Panc1 (cell line): ENCODE measurements at regions not wholly inside any gene's neighbourhood (a gene's known extent, or its start where the extent isn't known, plus 50 kb on each side); places are given as distances from the start of the nearest gene placed in this dataset.
"Not testable (repeated sequence)": the region's sequence is repeated elsewhere in the genome, so short reads cannot be mapped to it uniquely, and the experiment has no call there.

ENCODE experiments used
- ATAC-seq: fragments of 200-7000 bp; cut with Tn5 transposase; 2 replicates; pipeline ENCODE4 v1.9.1; 2020; ENCODE audit warnings: mild to moderate bottlenecking, moderate library complexity
- BruUV-seq: library from RNA; stranded (reverse); fragments of 400-500 nt; replicated peaks from 2 replicates; lab custom pipeline; 2021; lab: Mats Ljungman, UMichigan
- CTCF ChIA-PET: fragments of 300-600 bp; sonication (Branson Sonifier 250); formaldehyde crosslinking; loops from one replicate; lab custom pipeline; 2022; ENCODE audit warnings: antibody characterized with exemption; lab: Charles Lee
- POLR2A ChIA-PET: fragments of 300-600 bp; sonication (Branson Sonifier 250); formaldehyde crosslinking; loops from one replicate; lab custom pipeline; 2022; ENCODE audit warnings: antibody characterized with exemption; lab: Charles Lee
- DNase-seq: peaks from one replicate; pipeline ENCODE4 v3.0.0-alpha.2; 2010; ENCODE audit warnings: low read depth, low spot score
- H3K27ac ChIP-seq: 2 replicates; pipeline ENCODE4 v1.5.1; 2011; ENCODE audit warnings: mild to moderate bottlenecking, low read length, inconsistent platforms
- H3K27me3 ChIP-seq: fragments of 200-500 bp; sonication (Bioruptor generic); 2 replicates; pipeline ENCODE4 v1.6.0; 2014; ENCODE audit warnings: low read length, inconsistent platforms; ENCODE audit not compliant: control insufficient read depth, insufficient read depth
- H3K36me3 ChIP-seq: fragments of 200-500 bp; sonication (Bioruptor generic); 2 replicates; pipeline ENCODE4 v1.5.1; 2014; ENCODE audit warnings: inconsistent platforms, mild to moderate bottlenecking, low read length, moderate library complexity; ENCODE audit not compliant: control insufficient read depth, insufficient read depth
- H3K4me1 ChIP-seq: 2 replicates; pipeline ENCODE4 v1.5.1; 2011; ENCODE audit warnings: inconsistent platforms, mild to moderate bottlenecking, low read length, moderate library complexity; ENCODE audit not compliant: control insufficient read depth, insufficient read depth
- H3K4me3 ChIP-seq, 2 experiments: 2 replicates each; pipeline ENCODE4 v1.5.1; 2011 to 2012; ENCODE audit warnings: low read depth in 2 of 2, low read length in 2 of 2, mild to moderate bottlenecking in 2 of 2, inconsistent platforms in 1 of 2, moderate library complexity in 1 of 2
- H3K9me3 ChIP-seq: fragments of 200-500 bp; sonication (Bioruptor generic); 2 replicates; pipeline ENCODE4 v1.5.1; 2014; ENCODE audit warnings: low read depth, mild to moderate bottlenecking, inconsistent platforms, low read length, moderate library complexity; ENCODE audit not compliant: control insufficient read depth, insufficient read depth
- POLR2AphosphoS5 ChIP-seq: IDR thresholded peaks from 2 replicates; pipeline ENCODE4 v1.6.1; 2012; ENCODE audit warnings: mild to moderate bottlenecking, low read depth, low read length, moderate library complexity
- in situ Hi-C: cut with HindIII; loops from 2 replicates; pipeline ENCODE4 v1.10.0; 2016; ENCODE audit warnings: low sequenced_read_pairs, low pct_unique_long_range_greater_than_20kb
- intact Hi-C: fragments of 100-400 bp; cut with micrococcal nuclease; formaldehyde crosslinking; loops from one replicate; pipeline ENCODE4 v1.10.0; 2022; ENCODE audit not compliant: unreplicated experiment

GRCh38 chr5:100401149-100401548 is 134.0 kb upstream of the FAM174A start:
- in situ Hi-C loops (no loop called here), intact Hi-C loops (no loop called here)
- H3K27ac ChIP-seq, result no peak overlapping the region
- ChIA-PET CTCF (no interaction called here), POLR2A (no interaction called here)
- TF ChIP-seq POLR2AphosphoS5, result no peak
- DNase-seq (no peak), ATAC-seq (no peak)
- BruUV-seq, result no TSS peak
- H3K4me3 ChIP-seq, result no peak overlapping the region
- H3K9me3 ChIP-seq, result no peaks in the 10 kb centered on the region
- H3K27me3 ChIP-seq, result no peaks in the 10 kb centered on the region
- H3K36me3 ChIP-seq, result no peaks in the 10 kb centered on the region
- H3K4me1 ChIP-seq, result no peaks in the 10 kb centered on the region

- ATAC-seq, H3K4me3 ChIP-seq, H3K36me3 ChIP-seq, POLR2A ChIA-PET, CTCF ChIA-PET, DNase-seq, H3K9me3 ChIP-seq, H3K4me1 ChIP-seq, H3K27me3 ChIP-seq, intact Hi-C loops, in situ Hi-C loops, BruUV-seq, H3K27ac ChIP-seq: not testable (repeated sequence)
Measured at GRCh38 chr5:100398815-100399214, 136.4 kb upstream of the FAM174A start.

- H3K27me3 ChIP-seq, CTCF ChIA-PET, H3K9me3 ChIP-seq, DNase-seq, intact Hi-C loops, H3K4me3 ChIP-seq, H3K27ac ChIP-seq, H3K4me1 ChIP-seq, ATAC-seq, in situ Hi-C loops, POLR2A ChIA-PET, H3K36me3 ChIP-seq, BruUV-seq: not testable (repeated sequence)
Measured at GRCh38 chr5:100379254-100379858, 155.8 kb upstream of the FAM174A start.

- CTCF ChIA-PET, result interaction anchor here (0.6 kb wide), 1 partner anchor 9 kb away, joined by 4 read pairs; no protein-coding TSS in a partner anchor
- H3K27ac ChIP-seq, H3K27me3 ChIP-seq, BruUV-seq, intact Hi-C loops, in situ Hi-C loops, DNase-seq, ATAC-seq, H3K9me3 ChIP-seq, H3K4me1 ChIP-seq, POLR2A ChIA-PET, H3K4me3 ChIP-seq, H3K36me3 ChIP-seq: not testable (repeated sequence)
Measured at GRCh38 chr5:100364757-100365478, 170.3 kb upstream of the FAM174A start.

GRCh38 chr5:100364343-100364742 is 170.8 kb upstream of the FAM174A start:
- H3K4me1 ChIP-seq, H3K27me3 ChIP-seq, ATAC-seq, H3K9me3 ChIP-seq, H3K27ac ChIP-seq, intact Hi-C loops, POLR2A ChIA-PET, CTCF ChIA-PET, H3K4me3 ChIP-seq, DNase-seq, in situ Hi-C loops, BruUV-seq, H3K36me3 ChIP-seq: not testable (repeated sequence)

- H3K27me3 ChIP-seq, ATAC-seq, POLR2A ChIA-PET, intact Hi-C loops, BruUV-seq, H3K4me1 ChIP-seq, DNase-seq, in situ Hi-C loops, CTCF ChIA-PET, H3K9me3 ChIP-seq, H3K4me3 ChIP-seq, H3K27ac ChIP-seq, H3K36me3 ChIP-seq: not testable (repeated sequence)
Measured at GRCh38 chr5:100359998-100360397, 175.2 kb upstream of the FAM174A start.

- POLR2A ChIA-PET, H3K27ac ChIP-seq, H3K4me3 ChIP-seq, ATAC-seq, H3K36me3 ChIP-seq, H3K27me3 ChIP-seq, CTCF ChIA-PET, H3K9me3 ChIP-seq, BruUV-seq, intact Hi-C loops, H3K4me1 ChIP-seq, DNase-seq, in situ Hi-C loops: not testable (repeated sequence)
Measured at GRCh38 chr5:100346269-100346668, 188.9 kb upstream of the FAM174A start.
